K562 (cell line): ENCODE measurements at regions not wholly inside any gene's neighbourhood (a gene's known extent, or its start where the extent isn't known, plus 50 kb on each side); places are given as distances from the start of the nearest gene placed in this dataset.

Experiments
- CAMTA2 ChIP-seq: fragments of 250-450 bp; sonication (Bioruptor Pico); conservative IDR thresholded peaks from 2 replicates; pipeline ENCODE4 v1.5.1; 2022
- EP300 ChIP-seq: IDR thresholded peaks from 2 replicates; pipeline ENCODE4 v1.6.1; 2012; ENCODE audit warnings: low read length, improper control_type of control experiment
- NR2C1 ChIP-seq, 2 experiments: fragments of 450-650 bp; IDR thresholded peaks; 2 replicates each; pipeline ENCODE4 v1.6.1; 2017; ENCODE audit warnings: mild to moderate bottlenecking in 2 of 2, antibody characterized with exemption in 1 of 2, inconsistent platforms in 1 of 2, missing compliant biosample characterization in 1 of 2, missing genetic modification characterization in 1 of 2
- RAD21 ChIP-seq, 2 experiments: fragments of 250-450 bp in 1 of 2; fragments of 450-650 bp in 1 of 2; sonication (Bioruptor Pico) in 1 of 2; formaldehyde crosslinking in 1 of 2; IDR thresholded peaks in 1 of 2; conservative IDR thresholded peaks in 1 of 2; 2 replicates each; pipeline versions ENCODE4 v1.4.0 to v1.8.0; 2020 to 2022; ENCODE audit warnings: mild to moderate bottlenecking in 2 of 2, moderate library complexity in 1 of 2
- ZKSCAN3 ChIP-seq: fragments of 250-450 bp; sonication (Bioruptor Pico); IDR thresholded peaks from 2 replicates; pipeline ENCODE4 v1.4.0; 2020
- TF ChIP-seq, protein P1 (sequence below): sonication (generic); formaldehyde crosslinking; IDR thresholded peaks from 2 replicates; pipeline ENCODE4 v1.8.1; 2022; ENCODE audit warnings: missing genetic modification reagents
- TF ChIP-seq, protein P2 (sequence below): sonication (generic); formaldehyde crosslinking; IDR thresholded peaks from 2 replicates; pipeline ENCODE4 v1.8.0; 2022; ENCODE audit warnings: missing genetic modification reagents, mild to moderate bottlenecking, borderline replicate concordance

DNA sequence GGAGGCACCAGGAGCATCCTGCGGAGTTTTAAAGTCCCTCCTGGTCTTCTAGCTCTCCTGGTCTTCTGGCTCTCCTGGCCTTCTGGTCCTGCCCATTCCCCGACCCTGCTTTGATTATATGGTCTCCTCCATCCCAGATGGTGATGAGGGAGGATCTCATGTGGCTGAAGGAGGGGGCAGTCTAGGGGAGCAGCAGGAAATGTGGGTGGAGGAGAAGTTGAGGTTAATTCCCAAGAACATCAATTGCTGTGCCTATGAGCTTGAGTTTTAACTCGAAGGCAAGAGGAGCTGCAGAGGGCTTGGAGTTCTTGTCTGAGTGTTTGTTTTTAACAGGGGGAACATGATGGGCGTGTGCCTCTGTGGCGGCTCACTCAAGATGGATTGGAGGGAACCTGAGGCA lies 408.8 kb downstream of the MATN1 start:
- TF ChIP-seq, protein P1, sequence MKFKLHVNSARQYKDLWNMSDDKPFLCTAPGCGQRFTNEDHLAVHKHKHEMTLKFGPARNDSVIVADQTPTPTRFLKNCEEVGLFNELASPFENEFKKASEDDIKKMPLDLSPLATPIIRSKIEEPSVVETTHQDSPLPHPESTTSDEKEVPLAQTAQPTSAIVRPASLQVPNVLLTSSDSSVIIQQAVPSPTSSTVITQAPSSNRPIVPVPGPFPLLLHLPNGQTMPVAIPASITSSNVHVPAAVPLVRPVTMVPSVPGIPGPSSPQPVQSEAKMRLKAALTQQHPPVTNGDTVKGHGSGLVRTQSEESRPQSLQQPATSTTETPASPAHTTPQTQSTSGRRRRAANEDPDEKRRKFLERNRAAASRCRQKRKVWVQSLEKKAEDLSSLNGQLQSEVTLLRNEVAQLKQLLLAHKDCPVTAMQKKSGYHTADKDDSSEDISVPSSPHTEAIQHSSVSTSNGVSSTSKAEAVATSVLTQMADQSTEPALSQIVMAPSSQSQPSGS (CRISPR knock-in tag) = no peak
- TF ChIP-seq RAD21 (CRISPR knock-in tag; conservative IDR thresholded peaks at IDR 0.05 in 1 of 2, IDR thresholded peaks at IDR 0.05 in 1 of 2) (no peak), NR2C1 (IDR thresholded peaks at IDR 0.05) (no peak), NR2C1 (tag; IDR thresholded peaks at IDR 0.05) (no peak), EP300 (no peak), CAMTA2 (CRISPR knock-in tag) (no peak), ZKSCAN3 (CRISPR knock-in tag) (no peak)
- TF ChIP-seq, protein P2, sequence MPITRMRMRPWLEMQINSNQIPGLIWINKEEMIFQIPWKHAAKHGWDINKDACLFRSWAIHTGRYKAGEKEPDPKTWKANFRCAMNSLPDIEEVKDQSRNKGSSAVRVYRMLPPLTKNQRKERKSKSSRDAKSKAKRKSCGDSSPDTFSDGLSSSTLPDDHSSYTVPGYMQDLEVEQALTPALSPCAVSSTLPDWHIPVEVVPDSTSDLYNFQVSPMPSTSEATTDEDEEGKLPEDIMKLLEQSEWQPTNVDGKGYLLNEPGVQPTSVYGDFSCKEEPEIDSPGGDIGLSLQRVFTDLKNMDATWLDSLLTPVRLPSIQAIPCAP (CRISPR knock-in tag) = no peak
